ENCODE measurements at regions not wholly inside any gene's neighbourhood (a gene's known extent, or its start where the extent isn't known, plus 50 kb on each side); places are given as distances from the start of the nearest gene placed in this dataset.

GRCh38 chr2:223251656-223252229, 199.8 kb downstream of the KCNE4 start:
- Histone ChIP-seq H2AFZ (ENCODE audit: low read depth, low read length) (no peak overlapping the region), H3K4me2 (ENCODE audit: low read length) (no peak overlapping the region), H3K27ac (ENCODE audit: low read length) (no peak overlapping the region), H3K4me1 (ENCODE audit: low read length) (no peaks in the 10 kb centered on the region), H3K4me3 (ENCODE audit: low read length) (no peak overlapping the region), H3K36me3 (replicated peaks; ENCODE audit: low read depth, low read length) (no peaks in the 10 kb centered on the region), H3K9ac (ENCODE audit: low read length) (no peak overlapping the region), H3K27me3 (ENCODE audit: low read depth, low read length) (no peaks in the 10 kb centered on the region), H3K9me3 (ENCODE audit: insufficient read depth, low read length) (no peaks in the 10 kb centered on the region), H4K20me1 (ENCODE audit: insufficient read depth, low read length) (no peaks in the 10 kb centered on the region), H3K79me2 (ENCODE audit: low read length) (no peaks in the 10 kb centered on the region)
- TF ChIP-seq CTCF (IDR thresholded peaks at IDR 0.05; ENCODE audit: low read depth, low read length): no peak
- TF ChIP-seq EZH2phosphoT487 (IDR thresholded peaks at IDR 0.05; ENCODE audit: low read depth): no peak

- no peak overlapping the region for H2AFZ ChIP-seq (ENCODE audit: low read depth, low read length)
- TF ChIP-seq EZH2phosphoT487 (IDR thresholded peaks at IDR 0.05; ENCODE audit: low read depth) (no peak), CTCF (IDR thresholded peaks at IDR 0.05; ENCODE audit: low read depth, low read length) (no peak)
- no peaks in the 10 kb centered on the region for H3K27me3 ChIP-seq (ENCODE audit: low read depth, low read length)
These were observed 208.7 kb downstream of the KCNE4 start for GRCh38 chr2:223260681-223261080.

GRCh38 chr2:223262946-223263345, 211.0 kb downstream of the KCNE4 start:
- Histone ChIP-seq H3K27me3 (ENCODE audit: low read depth, low read length) (no peaks in the 10 kb centered on the region), H3K9ac (ENCODE audit: low read length) (no peak overlapping the region), H3K79me2 (ENCODE audit: low read length) (no peaks in the 10 kb centered on the region), H3K27ac (ENCODE audit: low read length) (peak overlapping the region; percentile 23; the same call in 1 of the 2 replicates), H4K20me1 (ENCODE audit: insufficient read depth, low read length) (no peaks in the 10 kb centered on the region), H3K4me2 (ENCODE audit: low read length) (peak overlapping the region; percentile 32), H3K9me3 (ENCODE audit: insufficient read depth, low read length) (peaks cover 2% of the 10 kb centered on the region; the same call in 1 of the 2 replicates), H3K4me1 (ENCODE audit: low read length) (peaks cover 54% of the 10 kb centered on the region), H3K36me3 (replicated peaks; ENCODE audit: low read depth, low read length) (peaks cover 3% of the 10 kb centered on the region), H3K4me3 (ENCODE audit: low read length) (no peak overlapping the region), H2AFZ (ENCODE audit: low read depth, low read length) (peak overlapping the region; percentile 18; the same call in 1 of the 2 replicates)
- no peak for TF ChIP-seq CTCF (IDR thresholded peaks at IDR 0.05; ENCODE audit: low read depth, low read length)
- TF ChIP-seq EZH2phosphoT487 (IDR thresholded peaks at IDR 0.05; ENCODE audit: low read depth): no peak

More at GRCh38 chr2:223260681-223261080, 208.7 kb downstream of the KCNE4 start:
- peaks cover 2% of the 10 kb centered on the region; the same call in 1 of the 2 replicates for H3K9me3 ChIP-seq (ENCODE audit: insufficient read depth, low read length)
- no peaks in the 10 kb centered on the region for H3K79me2 ChIP-seq (ENCODE audit: low read length)
- peak overlapping the region; percentile 9; the same call in 1 of the 2 replicates for H3K27ac ChIP-seq (ENCODE audit: low read length)
- H3K36me3 ChIP-seq (replicated peaks; ENCODE audit: low read depth, low read length): peaks cover 3% of the 10 kb centered on the region
- no peak overlapping the region for H3K9ac ChIP-seq (ENCODE audit: low read length)
- H3K4me3 ChIP-seq (ENCODE audit: low read length): no peak overlapping the region
- H3K4me1 ChIP-seq (ENCODE audit: low read length): peaks cover 44% of the 10 kb centered on the region
- H3K4me2 ChIP-seq (ENCODE audit: low read length): peak overlapping the region; percentile 14
- no peaks in the 10 kb centered on the region for H4K20me1 ChIP-seq (ENCODE audit: insufficient read depth, low read length)

- TF ChIP-seq EZH2phosphoT487 (IDR thresholded peaks at IDR 0.05; ENCODE audit: low read depth) (no peak), CTCF (IDR thresholded peaks at IDR 0.05; ENCODE audit: low read depth, low read length) (no peak)
- Histone ChIP-seq H3K79me2 (ENCODE audit: low read length) (no peaks in the 10 kb centered on the region), H3K4me1 (ENCODE audit: low read length) (peaks cover 57% of the 10 kb centered on the region), H3K4me2 (ENCODE audit: low read length) (no peak overlapping the region; the same call in 1 of the 2 replicates), H3K9ac (ENCODE audit: low read length) (no peak overlapping the region; the same call in 1 of the 2 replicates), H3K36me3 (replicated peaks; ENCODE audit: low read depth, low read length) (peaks cover 3% of the 10 kb centered on the region), H3K27ac (ENCODE audit: low read length) (peak overlapping the region; percentile 48; the same call in 1 of the 2 replicates), H3K4me3 (ENCODE audit: low read length) (no peak overlapping the region), H2AFZ (ENCODE audit: low read depth, low read length) (no peak overlapping the region), H3K27me3 (ENCODE audit: low read depth, low read length) (no peaks in the 10 kb centered on the region), H3K9me3 (ENCODE audit: insufficient read depth, low read length) (peaks cover 2% of the 10 kb centered on the region; the same call in 1 of the 2 replicates), H4K20me1 (ENCODE audit: insufficient read depth, low read length) (no peaks in the 10 kb centered on the region)
These were observed 212.7 kb downstream of the KCNE4 start for GRCh38 chr2:223264541-223265193.

All from OCI-LY3 (cell line).